HK-2 (cell line): ENCODE measurements at regions not wholly inside any gene's neighbourhood (a gene's known extent, or its start where the extent isn't known, plus 50 kb on each side); places are given as distances from the start of the nearest gene placed in this dataset.
"Not testable (repeated sequence)": the region's sequence is repeated elsewhere in the genome, so short reads cannot be mapped to it uniquely, and the experiment has no call there.

Source experiments
- DNase-seq: peaks from one replicate; pipeline ENCODE4 v3.0.0-alpha.2; 2018; ENCODE audit not compliant: unreplicated experiment

DNA sequence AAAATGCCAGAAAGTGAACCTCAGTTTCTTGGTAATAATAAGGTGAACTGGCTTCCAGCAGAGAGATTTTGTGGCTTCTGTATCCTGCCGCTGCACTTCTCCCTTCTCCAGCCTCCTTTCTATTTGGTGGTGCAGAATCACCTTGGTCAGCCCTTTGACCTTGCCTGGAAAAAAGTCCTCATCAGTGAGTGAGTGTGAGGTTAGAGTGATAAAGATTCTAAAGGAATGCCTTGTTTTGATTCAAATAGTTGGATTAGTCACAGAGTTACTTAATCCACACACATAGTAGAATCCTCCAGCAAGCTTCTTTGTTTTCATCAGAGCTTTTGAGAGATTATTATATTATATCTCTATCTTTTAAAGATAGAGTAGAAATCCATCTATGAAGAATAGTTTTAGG is 140.9 kb downstream of the KCNRG start:
- DNase-seq = no peak

DNA sequence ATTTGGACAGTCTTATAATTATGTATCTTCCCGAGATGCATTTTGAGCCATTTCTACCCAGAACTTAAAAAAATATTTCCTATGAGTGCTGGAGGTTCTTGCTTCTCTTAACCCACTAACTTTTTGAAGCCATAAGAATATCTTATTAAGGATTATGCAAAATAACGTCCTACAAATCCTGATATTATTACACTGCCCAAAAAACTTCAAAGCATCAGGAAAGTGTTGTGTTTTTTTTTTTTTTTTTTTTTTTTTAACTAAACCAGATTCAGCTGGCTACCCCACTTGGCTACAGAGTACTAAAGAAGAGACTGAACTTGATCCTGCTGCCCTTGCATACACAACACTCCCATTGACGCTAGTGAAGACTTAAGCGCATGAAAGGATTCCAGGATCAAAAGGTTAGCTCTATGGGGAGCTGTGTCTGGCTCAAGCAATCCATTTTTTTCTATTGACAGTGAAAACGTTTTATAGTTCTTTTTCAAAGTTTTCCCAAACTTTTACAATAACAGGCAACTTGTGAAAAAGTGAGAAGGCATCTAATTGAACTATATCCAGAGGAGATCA is 141.4 kb downstream of the KCNRG start:
- no peak for DNase-seq

DNA sequence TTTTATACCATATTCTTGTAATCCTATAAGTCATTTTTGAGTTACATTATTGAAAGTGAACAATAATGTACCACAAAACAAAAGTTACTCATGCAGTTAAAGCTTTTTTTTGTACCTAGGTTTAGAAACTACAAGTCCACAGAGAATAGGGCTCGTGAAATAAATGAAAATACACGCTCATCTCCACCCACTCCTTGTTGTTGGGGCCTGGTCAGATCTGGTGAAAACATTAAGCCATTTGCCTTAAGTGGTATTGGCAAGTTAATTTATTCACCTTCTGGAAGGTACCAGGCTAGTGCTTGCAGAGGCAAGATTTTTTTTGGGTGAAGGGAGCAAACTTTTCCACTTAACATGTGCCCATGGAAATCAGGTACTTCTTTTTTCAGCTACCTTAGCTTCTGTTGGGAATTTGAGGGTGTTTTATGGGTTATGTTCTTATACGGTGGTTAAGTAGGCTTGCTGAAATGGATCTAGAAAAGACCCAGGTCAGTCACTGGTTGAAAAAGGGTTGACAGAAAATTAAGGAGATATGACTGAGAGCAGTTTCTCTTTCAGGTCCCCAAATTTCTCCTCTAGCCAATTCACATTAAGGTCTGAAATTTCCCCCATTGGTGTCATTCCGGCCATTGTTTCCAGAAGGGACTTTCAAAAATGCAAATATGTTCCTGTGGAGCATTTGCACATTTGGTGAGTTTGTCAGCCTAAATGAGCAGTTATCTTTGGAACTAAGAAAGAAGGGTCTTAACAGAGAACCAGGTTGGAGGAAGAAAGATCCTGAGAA is 143.3 kb downstream of the KCNRG start:
- no peak for DNase-seq

DNA sequence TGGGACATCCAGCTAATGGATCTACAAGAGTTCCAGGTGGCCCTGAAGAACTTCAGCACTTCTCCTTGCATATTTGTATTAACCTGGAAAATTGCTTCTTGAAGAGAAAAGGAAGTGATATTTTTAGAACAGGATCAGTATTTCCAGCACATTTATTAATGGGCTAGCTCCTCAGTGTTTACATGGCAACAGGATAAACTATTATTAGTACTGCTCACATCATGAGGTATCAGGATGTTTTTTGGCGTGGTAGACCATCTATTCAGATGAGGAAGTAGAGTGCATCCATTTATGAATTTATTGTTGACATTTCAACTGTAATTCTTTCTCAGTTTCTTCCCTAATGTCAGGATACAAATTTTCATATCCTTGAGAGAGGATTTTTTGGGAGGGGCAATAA is 144.4 kb downstream of the KCNRG start:
- DNase-seq = no peak

DNA sequence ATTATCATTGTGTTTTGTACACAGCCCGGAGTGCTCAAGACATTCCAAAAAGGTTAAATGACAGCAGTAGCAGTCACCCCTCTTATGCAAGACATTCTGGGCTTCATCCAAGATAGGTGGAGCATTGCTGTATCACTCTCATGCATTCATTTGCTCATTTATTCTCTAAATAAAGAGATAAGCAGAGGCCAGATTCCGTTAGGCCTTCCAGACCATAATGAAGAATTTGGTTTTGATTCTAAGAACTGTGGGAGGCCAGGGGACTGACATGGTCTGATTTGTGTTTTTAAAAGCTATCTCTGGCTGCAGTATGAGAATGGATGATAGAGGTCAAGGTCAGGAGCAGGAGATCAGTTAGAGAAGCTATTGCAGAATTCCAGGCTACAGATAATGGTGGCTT is 145.8 kb downstream of the KCNRG start:
- no peak for DNase-seq

DNA sequence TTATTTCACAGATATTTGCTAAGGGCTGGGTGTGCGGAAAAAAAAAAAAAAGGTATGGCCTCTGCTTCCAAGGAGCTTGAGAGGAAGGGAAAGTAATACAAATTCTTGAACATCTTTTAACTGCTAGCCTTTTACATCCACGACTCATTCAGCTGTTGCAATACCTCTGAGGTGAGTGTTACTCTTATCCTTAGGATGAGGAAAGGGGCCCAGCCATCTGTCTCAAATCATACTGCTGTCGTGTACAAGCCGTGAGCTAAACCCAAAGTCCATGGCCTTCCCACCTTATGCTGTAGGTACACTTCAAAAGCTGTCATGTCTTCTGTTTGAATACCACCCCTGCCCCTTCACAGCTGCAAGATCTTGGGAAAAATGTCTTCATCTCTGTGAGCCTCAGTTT is 146.8 kb downstream of the KCNRG start:
- DNase-seq = no peak

DNA sequence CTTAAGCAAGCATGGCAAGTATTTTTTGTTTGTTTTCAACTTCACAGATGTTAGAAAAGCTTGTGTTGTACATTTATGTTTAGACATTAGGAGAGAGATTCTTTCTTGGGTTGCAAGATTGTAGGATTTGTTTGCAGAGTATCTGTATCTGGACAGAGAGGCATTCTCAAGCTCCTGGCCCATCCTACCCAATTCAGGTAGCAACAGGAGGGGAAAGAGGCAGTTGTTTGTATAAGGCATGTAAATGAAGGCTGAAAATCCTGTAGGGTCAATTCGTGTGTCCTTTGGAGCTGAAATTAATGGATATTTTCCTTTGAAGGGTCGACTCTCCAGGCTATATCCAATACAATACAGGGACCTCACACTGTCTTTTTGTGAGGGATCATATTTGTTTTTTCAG is 147.3 kb downstream of the KCNRG start:
- no peak for DNase-seq

DNA sequence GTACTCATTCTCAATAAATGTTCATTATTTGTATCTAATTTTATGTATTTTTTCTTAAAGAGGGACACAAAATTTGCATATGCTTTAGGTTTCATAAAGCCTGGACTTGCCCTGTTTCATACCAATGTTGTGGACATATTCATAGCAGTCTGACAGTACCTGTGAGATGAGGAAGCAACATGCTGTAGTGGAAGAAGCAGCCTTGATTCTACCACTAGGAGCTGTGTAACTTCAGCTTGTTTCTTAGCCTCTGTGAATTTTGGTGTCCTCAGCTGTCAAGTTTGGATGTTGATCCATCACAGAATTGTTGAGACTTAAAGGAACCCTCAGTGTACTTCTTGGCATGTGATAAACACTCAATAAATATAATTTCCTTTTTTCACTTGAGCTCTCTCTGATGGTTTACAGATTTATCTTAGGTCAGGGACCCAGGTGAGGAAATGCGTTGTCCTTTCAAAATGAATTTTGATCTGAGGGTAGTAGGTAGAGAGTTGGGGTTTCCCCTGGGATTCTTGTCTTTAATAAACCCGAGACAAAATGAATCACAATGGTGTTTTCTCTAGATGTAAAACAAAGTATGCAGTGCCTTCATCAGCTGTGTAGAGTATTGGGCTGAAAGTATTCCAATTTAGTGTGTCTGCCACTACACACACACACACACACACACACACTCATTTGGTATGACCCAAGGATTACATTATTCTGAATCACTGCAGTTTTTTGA is 152.1 kb downstream of the KCNRG start:
- no peak for DNase-seq

DNA sequence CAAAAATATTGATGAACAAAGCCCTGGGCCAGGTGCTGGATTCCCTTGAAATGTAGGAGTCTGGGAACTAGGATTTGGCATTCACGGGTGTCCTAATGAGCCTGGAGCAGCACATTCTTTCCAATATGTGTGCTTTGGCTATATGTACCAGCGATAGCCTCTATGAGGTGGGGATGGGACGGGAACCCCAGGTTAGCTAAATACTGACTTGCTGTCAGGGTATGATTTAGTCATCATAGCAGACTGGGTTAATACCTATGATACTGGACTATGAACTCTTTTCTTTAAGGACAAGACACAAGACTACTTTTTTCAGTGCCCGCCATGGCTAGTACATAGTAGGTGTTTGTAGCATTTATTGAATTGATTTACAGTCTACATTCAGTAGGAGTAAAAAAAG is 152.7 kb downstream of the KCNRG start:
- no peak for DNase-seq

DNA sequence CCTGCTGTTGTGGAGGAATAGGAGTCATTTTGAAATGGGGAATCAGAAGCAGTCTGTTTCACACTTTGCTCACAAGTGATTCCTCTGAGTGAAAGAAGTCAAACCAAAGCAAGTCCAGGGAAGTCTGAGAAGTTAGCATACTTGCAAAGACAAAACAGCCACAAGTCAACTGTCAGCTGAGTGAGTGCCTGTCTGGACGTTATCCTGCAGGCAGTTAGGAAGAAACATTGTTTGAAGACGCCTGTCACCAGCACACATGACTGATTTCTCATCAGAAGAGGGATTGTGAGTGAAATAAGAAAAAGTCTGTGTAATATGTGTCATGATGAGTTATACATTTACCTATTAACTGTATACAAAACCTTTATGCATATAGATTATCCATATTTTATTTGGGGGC is 153.5 kb downstream of the KCNRG start:
- DNase-seq = no peak

DNA sequence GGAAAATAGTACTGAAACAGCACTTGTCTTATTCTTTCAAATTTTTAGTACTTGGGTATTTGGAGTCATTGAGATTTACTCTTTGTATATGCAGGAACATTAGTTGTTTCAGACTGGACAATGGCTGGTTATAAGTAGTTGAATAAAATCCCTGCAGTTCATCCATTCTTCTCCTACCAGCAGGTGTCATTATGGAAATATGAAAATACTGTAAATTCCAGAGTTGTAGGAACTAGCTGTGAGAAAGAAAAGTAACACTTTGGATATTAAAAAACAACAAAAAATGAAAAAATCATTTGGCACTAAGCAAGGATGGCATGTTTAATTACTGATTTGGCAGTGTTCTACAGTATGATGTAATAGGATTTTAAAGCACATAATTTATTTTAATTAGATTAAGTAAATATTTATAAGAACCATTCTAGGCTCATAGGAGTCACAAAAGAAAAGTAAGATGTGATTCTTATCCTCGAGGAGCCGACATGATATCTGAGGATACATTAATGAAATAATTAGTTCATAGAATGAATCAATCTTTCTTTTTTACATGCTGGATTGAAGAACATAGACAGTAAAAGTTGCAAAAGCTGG is 155.3 kb downstream of the KCNRG start:
- no peak for DNase-seq

DNA sequence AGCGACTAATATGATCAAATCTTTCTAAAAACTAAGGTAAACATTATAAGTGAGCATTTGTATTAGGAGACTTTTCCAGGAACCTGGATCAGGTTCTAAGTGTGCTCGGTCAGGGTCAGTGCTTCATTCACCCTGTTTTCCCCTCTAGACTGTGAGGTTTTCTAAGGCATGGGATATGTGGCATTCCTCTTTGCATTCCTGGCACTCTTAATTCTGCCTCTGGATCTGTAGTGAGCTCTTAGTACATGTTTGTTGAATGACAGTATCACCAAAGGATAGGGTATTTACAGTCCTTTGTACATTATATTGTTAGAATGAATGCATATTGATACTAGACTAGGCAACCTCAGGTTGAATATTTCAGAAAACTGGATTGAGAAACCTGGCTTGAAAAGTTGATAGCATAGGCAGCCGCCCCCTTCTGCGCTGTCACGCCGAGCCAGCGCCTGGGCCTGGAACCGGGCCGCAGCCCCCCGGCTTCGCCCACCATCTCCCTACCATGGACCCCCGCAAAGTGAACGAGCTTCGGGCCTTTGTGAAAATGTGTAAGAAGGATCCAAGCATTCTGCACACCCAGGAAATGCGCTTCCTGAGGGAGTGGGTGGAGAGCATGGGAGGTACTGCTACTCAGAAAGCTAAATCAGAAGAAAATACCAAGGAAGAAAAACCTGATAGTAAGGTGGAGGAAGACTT is 156.5 kb downstream of the KCNRG start:
- no peak for DNase-seq

DNA sequence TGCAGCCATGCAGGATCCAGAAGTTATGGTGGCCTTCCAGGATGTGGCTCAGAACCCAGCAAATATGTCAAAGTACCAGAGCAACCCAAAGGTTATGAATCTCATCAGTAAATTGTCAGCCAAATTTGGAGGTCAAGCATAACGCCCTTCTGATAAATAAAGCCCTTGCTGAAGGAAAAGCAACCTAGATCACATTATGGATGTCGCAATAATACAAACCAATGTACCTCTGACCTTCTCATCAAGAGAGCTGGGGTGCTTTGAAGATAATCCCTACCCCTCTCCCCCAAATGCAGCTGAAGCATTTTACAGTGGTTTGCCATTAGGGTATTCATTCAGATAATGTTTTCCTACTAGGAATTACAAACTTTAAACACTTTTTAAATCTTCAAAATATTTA is 157.8 kb downstream of the KCNRG start:
- not testable (repeated sequence) for DNase-seq

DNA sequence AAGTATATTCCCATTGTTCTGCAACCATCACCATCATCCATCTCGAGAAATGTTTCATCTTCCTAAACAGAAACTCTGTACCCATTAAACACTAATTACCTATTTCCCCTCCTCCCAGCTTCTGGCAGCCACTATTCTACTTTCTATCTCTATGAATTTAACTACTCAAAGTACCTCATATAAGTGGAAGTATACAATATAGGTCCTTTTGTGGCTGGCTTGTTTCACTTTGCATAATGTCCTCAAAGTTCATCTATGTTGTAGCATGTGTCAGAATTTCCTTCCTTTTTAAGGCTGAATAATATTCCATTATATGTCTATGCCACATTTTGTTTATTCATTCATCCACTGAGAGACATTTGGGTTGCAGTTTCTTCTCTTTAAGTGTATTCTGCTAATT is 159.4 kb downstream of the KCNRG start:
- DNase-seq = no peak

DNA sequence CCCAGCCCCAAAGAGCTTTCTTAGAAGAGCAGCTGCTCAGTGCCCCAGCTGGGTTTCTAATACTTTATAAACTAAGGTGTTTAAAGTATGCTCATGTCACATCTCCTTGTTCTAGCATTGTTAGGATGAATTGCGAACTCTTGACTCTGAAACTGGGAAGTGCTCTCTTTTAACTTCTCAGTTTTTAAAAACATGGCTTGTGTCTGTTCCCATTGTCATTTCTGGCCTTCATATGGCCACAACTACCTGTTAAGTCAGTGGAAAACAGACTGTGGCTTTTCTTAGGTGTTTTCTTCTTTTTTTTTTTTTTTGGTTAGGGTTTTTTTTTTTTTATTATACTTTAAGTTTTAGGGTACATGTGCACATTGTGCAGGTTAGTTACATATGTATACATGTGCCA is 164.7 kb downstream of the KCNRG start:
- DNase-seq = no peak

DNA sequence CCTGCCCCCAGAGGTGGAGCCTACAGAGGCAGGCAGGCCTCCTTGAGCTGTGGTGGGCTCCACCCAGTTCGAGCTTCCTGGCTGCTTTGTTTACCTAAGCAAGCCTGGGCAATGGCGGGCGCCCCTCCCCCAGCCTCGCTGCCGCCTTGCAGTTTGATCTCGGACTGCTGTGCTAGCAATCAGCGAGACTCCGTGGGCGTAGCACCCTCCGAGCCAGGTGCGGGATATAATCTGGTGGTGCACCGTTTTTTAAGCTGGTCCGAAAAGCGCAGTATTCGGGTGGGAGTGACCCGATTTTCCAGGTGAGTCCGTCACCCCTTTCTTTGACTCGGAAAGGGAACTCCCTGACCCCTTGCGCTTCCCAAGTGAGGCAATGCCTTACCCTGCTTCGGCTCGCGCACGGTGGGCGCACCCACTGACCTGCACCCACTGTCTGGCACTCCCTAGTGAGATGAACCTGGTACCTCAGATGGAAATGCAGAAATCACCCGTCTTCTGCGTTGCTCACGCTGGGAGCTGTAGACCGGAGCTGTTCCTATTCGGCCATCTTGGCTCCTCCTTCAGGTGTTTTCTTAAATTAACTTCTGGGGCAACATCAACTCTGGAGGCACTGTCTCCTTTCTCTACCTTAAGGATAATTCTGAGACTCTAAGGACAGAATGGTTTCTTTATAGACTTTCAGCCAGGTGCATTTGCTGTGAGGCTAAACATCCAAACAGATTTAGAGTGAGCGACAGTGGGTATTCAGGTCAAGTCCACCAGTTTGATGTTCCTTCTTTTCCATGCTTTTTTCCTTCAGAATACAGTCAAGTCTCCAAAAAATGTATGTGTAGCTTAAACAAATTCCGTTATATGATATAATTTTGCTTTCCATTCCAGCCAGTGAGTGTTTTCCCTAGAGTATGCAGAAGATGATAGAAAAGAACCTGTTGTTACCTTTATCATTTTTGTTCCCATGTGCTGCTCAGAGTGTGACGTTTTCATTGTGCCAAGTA is 170.8 kb downstream of the KCNRG start:
- DNase-seq = not testable (repeated sequence)

DNA sequence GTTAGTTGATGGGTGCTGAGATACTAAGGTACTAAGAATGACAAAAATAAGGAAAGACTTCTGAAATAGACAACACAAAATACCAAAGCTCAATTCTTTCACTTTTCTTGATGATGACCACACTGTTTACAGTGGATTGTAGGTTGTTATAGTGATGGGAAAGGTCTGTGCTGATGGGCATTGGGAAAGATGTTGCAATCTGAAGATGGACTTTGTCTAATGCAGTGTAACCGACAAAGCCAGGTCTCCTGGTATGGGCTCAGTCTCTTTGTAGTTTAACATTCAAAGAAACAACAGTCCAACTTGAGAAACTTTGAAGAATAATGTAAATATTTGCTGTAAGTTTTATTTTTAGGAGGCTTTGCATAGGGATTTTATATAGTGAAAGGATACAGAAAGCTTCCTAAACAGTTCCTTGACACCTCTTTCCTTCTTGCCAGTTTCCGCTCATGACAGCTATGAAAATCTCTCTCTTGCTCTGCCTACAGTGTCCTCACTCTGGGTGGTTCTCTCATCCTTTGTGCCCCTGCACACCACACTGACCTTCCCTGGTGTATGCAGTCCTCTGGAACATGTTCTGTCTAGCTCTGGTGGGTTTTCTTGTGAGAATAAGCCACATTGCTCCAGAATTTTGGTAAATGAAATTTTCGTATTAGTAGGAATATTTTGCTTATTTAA is 172.2 kb downstream of the KCNRG start:
- no peak for DNase-seq

DNA sequence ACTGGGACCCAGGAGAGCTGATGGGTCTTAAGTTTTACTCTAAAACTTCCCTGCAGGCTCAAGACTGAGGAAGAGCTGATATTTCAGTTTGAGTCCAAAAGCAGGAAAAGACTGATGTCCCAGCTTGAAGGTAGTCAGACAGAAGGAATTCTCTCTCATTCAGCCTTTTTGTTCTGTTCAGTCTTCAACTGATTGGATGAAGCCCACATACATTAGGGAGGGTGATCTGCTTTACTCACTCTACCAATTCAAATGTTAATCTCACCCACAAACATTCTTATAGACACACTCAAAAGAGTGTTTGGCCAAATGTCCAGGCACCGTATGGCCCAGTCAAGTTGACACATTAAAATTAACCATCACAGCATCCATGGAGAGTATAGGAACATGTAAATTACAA is 173.5 kb downstream of the KCNRG start:
- DNase-seq = no peak

DNA sequence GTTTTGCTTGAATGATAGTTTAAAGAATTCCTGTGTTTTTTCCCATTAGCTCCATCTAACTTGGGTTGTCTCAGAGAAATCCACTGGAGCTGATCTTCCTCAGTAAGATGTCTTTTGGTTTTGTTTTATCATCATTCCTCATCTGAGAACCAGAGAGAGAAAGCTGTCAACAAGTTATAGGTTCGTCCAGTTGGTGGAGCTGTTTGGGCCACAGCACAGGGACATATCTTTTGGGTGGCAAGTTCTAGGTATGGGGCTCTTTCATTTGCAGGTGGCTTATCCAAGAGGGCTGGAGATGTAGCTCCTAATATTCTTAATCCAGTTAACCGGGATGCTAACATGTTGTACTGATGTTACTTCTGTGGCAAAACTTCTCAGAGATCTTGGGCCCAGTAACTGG is 174.2 kb downstream of the KCNRG start:
- DNase-seq = no peak

DNA sequence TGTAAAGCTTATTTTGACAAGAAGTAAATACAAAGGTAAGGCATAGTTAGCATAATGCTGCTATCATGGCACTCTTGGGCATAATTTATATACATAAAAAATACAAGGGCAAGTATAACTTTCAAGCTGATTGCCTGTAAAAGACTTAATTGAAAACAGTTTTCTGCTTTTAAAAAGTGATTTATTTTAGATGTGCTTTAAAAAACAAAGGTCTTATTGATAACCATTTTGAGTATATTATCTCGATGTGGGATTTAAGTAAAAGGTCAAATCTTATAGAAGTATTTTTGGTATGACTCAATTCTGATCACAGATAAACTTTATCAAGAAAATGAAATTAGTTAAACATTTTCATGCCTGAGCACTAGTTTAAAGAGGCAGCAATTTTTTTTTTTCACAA is 175.8 kb downstream of the KCNRG start:
- DNase-seq = no peak
